ENCODE measurements at regions not wholly inside any gene's neighbourhood (a gene's known extent, or its start where the extent isn't known, plus 50 kb on each side); places are given as distances from the start of the nearest gene placed in this dataset.
"Not testable (repeated sequence)": the region's sequence is repeated elsewhere in the genome, so short reads cannot be mapped to it uniquely, and the experiment has no call there.

DNA sequence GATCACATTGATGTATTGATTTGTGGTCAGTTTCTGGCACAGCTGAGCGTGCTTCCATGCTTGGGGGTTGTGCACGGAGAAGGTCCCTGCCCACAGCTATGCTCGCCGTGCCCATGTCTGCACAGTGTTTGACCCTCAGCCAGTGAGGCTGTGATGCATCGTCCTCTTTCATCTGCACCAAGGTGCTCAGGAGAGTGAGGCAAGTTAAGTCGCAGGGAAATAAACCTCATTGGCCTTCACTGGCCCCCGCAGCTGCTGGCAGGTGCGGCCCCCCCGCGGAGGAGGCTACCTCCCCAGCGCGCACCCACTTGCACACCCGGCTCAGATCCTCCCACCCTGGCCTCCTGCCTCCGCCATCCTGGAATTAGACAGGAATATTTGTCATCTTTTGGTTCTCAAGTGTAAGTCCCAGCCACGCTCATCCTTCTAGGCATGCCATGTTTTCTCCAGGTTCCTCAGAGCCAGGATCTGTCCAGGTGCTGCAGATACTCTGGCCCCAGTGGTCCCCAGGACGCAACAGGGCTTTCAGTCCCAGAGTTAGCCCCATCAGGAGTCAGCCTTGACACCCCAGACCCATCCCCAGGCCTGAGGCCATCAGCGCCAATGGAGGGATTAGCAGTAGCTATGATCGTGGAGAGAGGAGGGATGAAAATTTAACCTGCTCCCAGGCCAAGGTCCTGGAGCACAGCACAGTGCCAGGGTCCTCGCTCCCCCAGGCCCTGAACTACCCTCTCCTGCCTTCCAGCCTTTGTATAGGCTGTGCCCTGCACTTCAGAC, 93.7 kb downstream of the OAT start:
- DNase-seq (ENCODE audit: low read depth in 2 of 2): no peak

DNA sequence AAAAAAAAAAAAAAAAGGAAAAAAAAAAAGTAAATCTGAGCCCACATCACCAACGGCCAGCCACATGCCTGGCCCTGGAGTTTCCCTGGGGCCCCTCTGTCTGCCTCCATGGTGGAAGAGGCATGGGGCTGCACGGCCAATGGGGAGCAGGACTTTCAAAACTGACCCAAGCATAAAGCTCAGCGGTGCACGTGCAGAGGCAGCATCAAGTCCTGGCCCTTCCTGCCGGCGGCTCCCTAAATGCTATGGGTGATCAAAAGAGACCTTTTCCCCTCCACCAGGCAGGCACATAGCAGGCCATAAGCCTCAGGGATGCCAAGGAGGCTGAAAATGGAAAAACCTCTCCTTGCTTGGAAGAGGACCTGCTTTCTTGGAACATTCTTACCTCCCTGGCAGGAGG, 94.3 kb downstream of the OAT start:
- no peak for DNase-seq (ENCODE audit: low read depth in 2 of 2)

DNA sequence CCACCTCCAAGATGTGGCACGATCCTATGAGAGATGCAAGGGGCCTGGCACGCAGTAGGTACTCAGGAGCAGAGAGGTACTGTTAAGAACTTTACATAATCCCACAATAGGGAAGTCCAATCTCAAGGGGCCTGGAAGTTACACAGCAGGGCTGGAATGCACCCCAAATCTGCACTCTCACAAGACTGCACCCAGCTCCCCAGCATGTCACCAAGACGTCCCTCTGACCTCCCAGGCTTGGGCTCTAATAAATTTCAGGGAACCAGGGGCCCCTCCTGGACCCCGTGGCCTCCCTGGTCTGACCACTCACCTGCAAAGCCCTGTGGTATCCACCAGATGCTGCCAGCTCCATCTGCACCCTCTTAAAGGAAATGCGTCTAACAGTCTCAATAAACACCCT, 94.9 kb downstream of the OAT start:
- no peak for DNase-seq (ENCODE audit: low read depth in 2 of 2)

DNA sequence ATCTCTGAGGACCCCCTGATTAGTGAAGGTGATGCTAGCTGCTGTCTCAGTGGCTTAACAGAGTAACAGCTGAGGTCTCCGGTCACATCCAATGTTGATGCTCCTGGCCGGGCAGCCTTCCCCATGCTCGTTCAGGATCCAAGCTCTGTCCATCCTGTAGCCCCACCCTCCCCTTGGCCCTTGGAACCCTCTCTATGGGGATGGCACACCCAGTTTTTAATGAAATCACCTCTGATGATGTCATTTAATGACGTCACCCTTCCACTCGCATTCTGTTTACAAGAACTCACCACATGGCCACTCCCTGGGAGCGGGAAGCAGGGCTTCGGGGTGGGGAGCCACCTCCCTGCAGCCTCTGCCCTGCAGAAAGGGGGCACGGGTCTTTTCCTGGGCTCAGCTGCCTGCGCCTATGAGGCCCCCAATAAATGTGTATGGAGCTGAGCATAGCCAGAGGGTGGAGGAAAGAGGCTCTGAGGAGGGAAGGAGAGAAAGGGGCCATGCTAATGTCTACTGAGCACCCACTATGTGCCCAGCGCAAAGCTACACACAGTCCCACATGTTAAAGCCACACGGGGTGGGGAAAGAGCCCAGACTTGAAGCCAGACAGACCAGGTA, 95.5 kb downstream of the OAT start:
- no peak for DNase-seq (ENCODE audit: low read depth in 2 of 2)

DNA sequence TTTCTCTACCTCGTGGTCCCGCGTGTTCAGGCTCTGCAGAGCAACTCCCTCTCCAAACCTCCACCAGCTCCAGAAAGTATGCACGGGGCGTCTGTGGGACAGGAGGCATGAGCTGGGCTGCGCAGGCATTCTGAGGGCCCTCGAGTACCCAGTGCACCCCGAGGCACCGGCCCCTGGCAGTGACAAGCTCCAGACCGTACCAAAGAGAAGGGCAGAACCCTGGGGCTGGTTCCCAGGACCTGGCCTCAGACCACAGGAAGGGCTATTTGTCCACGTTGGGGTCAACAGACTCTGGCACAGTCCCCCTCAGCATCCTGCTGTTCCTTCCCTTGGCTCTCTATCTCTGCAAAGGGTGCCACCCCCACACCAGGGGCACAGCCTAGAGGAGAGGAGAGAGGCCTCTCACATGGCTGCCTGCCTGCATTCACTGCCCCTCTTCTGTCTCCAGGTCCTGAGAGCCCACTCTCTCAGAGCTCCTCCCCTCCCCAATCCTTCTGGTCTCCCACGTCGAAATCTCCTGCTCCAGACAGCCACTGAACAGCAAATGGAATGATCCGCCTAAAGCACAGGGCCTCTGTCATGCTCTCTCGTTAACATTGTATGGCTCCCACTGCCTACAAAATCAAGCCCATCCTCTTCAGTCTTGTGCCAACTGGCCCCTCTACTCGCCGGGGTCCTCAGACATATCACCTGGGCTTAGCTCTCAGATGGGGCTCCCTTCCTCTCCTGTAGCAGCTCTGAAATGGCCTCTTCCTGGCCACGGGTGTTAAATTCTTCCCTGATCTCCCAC, 96.3 kb downstream of the OAT start:
- no peak for DNase-seq (ENCODE audit: low read depth in 2 of 2)

DNA sequence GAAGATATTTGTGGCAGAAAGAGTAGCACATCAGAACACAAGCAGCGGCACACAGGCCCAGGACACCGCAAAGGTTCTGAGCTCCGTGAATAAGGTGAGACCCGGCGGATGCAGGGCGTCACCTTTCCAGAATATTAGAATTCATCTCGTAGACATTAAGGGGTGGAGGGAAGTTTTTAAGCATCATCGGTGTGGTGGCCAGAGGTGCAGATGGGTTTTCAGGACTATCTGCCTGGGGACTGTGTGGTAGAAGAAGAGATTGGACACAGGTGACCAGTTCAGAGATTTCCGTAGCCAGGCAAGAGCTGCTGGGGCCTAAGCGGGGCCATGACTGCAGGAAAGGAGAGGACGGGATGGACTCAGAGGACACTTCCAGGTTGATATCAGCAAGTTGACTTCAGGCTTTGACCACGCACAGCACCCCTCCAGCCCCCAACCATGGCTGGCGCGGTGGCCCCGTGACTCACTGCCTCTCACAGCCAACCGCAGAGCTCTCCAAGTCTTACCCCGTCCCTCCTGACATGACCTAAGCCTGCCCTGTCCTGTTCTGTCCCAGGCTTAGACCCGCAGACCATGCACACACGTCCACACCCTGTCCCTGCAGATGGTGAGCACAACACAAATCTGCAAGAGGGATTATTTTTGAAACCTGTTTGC, 97.2 kb downstream of the OAT start:
- DNase-seq (ENCODE audit: low read depth in 2 of 2): no peak

DNA sequence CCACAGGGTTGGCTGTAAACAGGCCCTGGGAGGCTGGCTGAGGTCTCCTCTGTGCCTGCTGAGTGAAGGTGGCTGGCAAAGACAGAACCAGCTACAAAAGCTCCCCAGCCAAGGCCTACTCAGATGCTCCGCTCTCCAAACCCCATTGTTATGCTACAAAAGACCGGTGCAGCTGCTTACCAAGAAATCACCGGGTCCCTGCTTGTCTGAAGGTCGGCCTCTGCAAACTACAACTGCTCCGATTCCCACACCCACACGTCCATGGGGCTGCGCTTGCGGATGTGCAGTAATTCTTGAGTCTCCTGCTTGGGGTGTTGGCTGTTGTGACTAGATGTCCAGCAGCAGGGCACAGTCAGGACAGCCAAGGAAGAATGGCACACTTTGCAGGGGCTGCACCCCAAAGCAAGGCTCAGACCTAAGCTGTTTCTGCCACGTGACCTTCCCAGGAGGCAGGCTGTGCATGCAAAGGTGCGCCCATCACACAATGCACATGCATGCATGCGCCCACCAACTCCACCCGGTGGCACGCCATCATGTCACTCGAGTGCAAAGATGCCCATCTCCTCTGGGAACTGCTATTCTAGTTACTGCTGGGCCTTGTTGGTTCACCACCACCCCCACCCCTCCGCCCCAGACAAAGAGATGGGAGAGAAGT, 97.8 kb downstream of the OAT start:
- no peak for DNase-seq (ENCODE audit: low read depth in 2 of 2)

DNA sequence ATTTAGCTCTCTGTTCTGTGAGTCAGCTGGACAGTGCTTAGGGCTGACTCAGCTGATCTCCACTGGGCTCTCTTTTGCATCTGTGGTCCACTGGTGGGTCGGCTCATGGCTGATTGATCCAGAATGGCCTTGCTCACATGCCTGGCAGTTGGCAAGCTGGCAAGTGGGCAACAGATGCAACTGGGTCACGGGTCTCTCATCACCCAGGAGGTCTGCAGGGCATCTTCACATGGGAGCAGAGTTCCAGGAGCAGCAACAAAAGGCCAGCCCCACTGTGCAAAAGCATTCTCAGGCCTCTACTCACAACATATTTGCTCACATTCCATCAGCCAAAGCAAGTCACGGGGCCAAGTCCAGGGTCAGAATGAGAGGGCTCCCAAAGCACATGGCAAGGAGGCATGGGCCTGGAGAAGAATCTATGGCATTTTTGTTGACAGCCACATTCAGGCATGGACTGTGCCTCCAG, 98.8 kb downstream of the OAT start:
- DNase-seq (ENCODE audit: low read depth in 2 of 2): no peak

DNA sequence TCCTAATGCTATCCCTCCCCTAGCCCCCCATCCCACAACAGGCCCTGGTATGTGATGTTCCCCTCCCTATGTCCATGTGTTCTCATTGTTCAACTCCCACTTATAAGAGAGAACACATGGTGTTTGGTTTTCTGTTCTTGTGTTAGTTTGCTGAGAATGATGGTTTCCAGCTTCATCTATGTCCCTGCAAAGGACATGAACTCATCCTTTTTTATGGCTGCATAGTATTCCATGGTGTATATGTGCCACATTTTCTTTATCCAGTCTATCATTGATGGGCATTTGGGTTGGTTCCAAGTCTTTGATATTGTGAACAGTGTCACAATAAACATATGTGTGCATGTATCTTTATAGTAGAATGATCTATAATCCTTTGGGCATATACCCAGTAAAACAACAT, 99.2 kb downstream of the OAT start:
- DNase-seq (ENCODE audit: low read depth in 2 of 2): not testable (repeated sequence)

DNA sequence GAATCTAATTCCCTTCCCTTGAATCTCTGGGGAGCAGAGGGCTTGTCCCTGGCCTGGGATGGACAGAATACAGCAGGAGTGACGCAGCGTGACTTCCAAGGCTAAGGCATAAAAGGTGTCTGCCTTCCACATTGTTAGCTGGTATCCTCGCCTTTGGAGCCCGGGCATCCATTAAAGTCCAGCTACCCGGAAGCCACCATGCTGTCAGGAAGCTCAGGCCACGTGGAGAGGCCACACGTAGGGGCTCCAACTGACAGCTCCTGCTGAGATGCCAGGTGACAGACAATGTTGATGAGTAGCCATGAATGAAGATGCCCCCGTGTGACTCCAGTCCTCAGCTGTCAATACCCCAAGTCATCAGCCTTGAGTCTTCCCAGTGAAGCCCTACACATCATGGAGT, 99.9 kb downstream of the OAT start:
- DNase-seq (ENCODE audit: low read depth in 2 of 2): no peak

DNA sequence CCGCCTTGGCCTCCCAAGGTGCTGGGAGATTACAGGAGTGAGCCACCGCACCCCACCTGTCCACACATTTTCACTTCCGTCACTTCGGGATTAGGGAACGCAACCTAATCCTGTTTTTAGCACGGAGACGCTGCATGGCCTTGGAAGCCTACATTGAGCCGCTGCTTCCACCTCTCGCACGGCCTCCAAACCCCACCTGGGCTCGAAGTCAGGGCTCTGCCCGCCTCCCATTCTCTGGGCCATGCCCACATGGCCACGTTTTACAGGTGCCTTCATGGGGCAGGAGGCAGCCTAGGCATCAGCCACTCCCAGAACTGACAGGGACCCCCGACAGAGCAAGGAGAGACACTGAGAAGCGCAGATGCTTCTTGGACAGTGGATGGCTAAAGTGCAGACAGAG, 100.6 kb downstream of the OAT start:
- DNase-seq (ENCODE audit: low read depth in 2 of 2): no peak

DNA sequence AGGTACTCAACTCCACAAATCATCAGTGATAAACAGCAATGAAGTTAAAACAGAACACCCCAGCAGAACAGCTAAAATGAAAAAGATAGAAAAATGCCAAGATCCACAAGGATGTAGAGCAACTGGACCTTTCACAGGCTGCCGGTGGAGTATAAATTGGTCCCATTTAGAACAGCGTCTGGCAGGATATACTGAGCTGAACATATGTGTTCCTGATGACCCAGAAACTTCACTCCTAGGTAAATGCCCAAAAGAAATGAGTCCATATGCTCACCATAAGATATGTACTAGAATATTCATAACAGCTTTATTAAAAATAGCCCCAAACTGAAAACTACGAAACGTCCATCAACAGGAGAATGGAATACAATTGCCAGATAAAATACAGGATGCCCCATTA, 102.4 kb downstream of the OAT start:
- no peak for DNase-seq (ENCODE audit: low read depth in 2 of 2)

DNA sequence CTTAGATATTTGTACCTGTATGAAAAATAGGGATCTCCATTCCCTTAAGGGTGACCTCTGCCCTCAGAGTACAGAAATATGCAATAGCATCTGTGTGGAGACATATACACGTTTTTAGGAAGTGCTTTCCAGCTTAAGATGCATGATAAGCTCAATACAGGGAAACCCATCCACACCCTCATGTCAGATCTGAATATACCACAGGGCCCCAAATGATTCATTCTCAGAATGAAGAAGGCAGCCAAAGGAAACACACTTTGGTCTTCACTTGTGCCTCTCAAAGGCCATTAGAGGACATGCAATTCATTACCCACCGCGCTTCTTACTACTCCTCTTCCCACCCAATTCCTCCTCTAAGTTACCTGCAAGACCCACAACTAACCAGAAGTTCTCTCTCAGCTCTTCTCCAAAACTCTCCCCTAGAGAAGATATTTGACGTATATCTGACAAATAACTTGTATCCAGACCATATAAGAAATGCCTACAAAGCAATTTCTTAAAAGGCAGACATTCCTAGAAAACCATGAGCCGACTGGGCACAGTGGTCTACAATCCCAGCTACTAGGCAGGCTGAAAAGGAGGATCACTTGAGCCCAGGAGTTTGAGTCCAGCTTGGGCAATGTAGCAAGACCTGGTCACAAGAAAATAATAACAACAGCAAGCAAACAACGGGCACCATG, 103.0 kb downstream of the OAT start:
- DNase-seq (ENCODE audit: low read depth in 2 of 2): no peak

DNA sequence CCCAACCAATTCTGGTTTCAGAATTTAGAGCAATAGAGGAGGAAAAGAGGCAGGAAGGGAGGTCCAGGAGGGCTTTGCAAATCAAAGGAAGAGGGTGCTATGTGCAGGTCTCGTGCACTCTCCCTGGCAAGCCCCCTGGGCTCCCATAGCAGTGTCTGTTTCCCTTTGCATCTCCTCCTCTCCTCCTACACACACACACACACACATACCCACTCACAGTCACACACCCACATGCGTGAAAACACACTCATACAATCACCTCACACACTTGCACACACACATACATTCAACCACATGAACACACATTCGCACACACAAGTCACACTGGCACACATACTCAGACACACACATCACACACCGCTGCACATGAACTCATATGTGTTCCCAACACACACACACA, 105.3 kb downstream of the OAT start:
- no peak for DNase-seq (ENCODE audit: low read depth in 2 of 2)

DNA sequence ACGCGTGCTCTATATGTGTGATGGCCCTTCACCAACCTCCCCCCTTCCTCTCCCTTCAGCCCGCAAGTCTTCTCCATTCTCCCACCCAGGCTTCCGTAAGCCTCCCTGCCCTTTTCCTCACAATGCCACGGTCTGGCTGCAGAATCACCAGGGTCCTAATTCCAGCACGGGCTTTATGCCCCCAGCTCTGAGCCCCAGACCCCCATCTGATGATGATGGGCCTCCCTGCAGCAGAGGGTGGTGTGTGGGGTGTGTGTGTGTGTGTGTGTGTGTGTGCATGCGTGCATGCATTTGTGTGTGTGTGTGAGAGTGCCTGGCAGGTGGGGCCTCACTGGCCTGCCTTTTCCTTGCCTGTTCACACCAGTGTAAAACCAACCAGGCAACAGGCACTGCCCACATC, 109.9 kb downstream of the OAT start:
- DNase-seq (ENCODE audit: low read depth in 2 of 2): no peak

DNA sequence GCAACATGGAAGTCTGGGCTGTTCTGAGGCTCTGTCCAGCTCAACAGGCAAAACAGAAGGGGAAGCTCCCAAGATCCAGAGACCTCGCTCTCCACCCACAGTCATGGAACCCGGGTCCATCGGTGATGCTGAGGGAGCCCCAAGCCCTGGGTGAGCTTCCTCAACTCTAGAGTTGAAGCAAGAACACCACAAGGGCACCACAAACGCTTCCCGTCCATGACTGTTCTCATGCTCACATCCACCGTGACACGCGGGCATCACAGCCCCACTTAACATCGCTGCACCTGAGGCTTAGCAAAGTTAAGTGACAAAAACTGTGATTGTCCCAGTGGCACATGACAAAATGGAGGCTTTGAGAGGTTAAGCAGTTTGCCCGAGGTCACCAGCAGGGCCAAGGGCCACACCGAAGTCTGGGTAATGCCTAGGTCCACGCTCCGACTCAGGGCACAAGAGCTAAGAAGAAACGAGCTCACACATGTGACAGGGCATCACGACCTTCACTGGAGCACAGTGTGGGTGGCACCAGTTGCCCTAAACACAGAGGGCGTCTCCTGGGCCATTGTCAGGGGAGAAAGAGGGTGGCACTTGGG, 110.6 kb downstream of the OAT start:
- DNase-seq (ENCODE audit: low read depth in 2 of 2): no peak

DNA sequence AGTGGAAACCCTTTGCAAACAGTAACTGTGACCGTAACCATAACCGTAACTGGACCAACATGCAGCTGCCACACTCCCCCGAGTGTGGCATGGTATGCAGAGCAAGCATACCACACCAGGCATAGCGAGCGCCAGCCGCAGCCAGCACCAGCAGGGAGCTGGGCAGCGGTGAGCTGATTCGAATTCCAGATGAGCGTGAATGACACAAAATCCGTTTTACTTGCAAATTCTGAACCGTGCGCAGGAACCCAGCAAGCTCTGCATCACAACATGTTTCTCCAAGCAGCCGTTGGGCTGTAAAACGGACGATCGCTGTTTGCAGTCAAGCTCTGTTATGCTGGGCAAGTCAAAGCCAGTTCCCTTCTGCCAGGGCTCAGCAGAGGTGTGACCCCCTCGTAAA, 111.1 kb downstream of the OAT start:
- DNase-seq (ENCODE audit: low read depth in 2 of 2): no peak

DNA sequence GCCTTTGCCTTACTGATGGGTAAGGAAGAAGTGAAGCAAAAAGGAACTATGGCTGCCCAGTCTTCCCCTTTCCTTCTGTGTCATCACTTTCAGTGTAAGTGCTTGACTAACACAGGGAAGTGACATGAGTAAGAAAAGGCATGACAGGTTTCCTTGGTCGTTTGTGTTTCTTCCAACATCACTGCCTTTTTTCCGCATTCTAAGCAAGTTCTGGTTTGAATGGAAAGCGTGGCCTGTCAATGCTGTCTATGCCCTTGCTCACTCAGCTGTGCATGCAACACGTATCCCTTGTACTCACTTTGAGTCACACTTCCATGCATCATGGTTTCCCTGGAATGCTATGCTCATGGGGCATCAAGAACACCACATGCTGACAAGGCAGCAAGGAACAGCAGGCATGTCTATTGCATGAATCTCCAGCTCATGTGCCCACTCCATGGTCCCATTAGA, 111.8 kb downstream of the OAT start:
- DNase-seq (ENCODE audit: low read depth in 2 of 2): no peak

DNA sequence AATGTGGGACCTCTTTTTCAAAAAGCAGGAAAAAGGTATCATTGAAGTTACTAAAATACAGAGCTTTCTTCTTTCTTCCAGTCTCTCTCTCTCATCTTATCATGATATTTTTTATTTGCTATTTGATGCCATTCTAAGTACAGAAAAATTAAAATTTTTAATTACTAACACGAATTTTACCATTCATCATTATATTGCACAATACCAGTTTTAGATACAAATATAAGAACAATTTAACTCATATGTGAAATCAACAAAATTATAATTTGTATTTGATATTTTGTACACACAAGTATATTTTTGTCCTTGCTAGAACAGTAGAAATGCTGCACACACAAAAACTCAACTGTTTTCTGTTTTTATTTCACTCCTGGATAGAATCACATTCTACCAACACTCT, 112.2 kb downstream of the OAT start:
- no peak for DNase-seq (ENCODE audit: low read depth in 2 of 2)

DNA sequence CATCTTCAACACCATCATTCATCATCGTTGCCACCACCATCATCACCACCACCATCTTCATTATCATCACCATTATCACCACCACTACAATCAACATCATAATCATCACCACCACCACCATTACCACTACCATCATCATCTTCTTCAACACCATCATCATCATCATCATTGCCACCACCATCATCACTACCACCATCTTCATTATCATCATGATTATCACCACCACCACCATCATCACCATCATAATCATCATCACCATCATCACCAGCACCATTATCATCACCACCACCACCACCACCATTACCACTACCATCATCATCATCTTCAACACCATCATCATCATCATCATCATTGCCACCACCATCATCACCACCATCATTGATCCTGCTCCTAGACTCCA, 112.7 kb downstream of the OAT start:
- DNase-seq (ENCODE audit: low read depth in 2 of 2): no peak

DNA sequence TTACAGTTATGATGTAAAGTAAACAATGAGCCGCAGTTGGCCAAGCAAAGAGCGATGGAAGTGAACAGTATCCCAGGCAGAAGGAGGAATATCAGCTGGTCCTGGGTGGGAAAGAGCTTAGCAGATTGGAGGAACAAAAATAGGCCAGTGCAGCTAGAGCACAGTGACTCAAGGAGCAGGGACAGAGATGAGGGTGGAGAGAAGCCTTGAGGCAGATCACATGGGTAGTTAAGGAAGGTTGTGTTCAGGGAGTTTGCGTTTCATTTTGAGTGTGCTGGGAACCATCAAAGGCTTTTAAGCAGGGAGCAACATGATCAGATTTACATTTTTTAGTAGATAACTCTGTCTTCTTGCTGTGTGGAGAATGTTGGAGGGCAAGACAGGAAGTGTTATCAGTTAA, 113.6 kb downstream of the OAT start:
- no peak for DNase-seq (ENCODE audit: low read depth in 2 of 2)
